DMS 273 treated with DMSO at 0.1 percent for 48 hours (cell line): ENCODE measurements at regions not wholly inside any gene's neighbourhood (a gene's known extent, or its start where the extent isn't known, plus 50 kb on each side); places are given as distances from the start of the nearest gene placed in this dataset.

Experiments
- DNase-seq: peaks from one replicate; lab custom pipeline; 2025; lab: John Stamatoyannopoulos, UW

- no peak for DNase-seq
Observed at GRCh38 chr15:53305101-53305500, 454.4 kb downstream of the WDR72 start.

- DNase-seq = no peak
Observed at GRCh38 chr15:53297828-53298227, 461.6 kb downstream of the WDR72 start.

GRCh38 chr15:53296603-53297002 lies 462.9 kb downstream of the WDR72 start:
- no peak for DNase-seq

- DNase-seq = no peak
Observed at GRCh38 chr15:53295574-53295973, 463.9 kb downstream of the WDR72 start.

- no peak for DNase-seq
Observed at GRCh38 chr15:53288542-53288941, 470.9 kb downstream of the WDR72 start.

GRCh38 chr15:53274630-53275029 lies 484.5 kb upstream of the ONECUT1 start:
- no peak for DNase-seq

- no peak for DNase-seq
Observed at GRCh38 chr15:53272116-53272515, 482.0 kb upstream of the ONECUT1 start.

GRCh38 chr15:53266176-53266575 lies 476.0 kb upstream of the ONECUT1 start:
- DNase-seq = no peak

GRCh38 chr15:53260647-53261046 lies 470.5 kb upstream of the ONECUT1 start:
- DNase-seq = no peak

- no peak for DNase-seq
Observed at GRCh38 chr15:53256457-53256856, 466.3 kb upstream of the ONECUT1 start.

- no peak for DNase-seq
Observed at GRCh38 chr15:53256043-53256442, 465.9 kb upstream of the ONECUT1 start.

- no peak for DNase-seq
Observed at GRCh38 chr15:53251996-53252395, 461.9 kb upstream of the ONECUT1 start.

- DNase-seq = no peak
Observed at GRCh38 chr15:53251523-53251922, 461.4 kb upstream of the ONECUT1 start.

GRCh38 chr15:53247041-53247708 lies 457.0 kb upstream of the ONECUT1 start:
- no peak for DNase-seq

- DNase-seq = no peak
Observed at GRCh38 chr15:53246404-53246803, 456.3 kb upstream of the ONECUT1 start.

- DNase-seq = no peak
Observed at GRCh38 chr15:53233801-53234200, 443.7 kb upstream of the ONECUT1 start.

GRCh38 chr15:53230473-53230872 lies 440.3 kb upstream of the ONECUT1 start:
- DNase-seq = no peak

- no peak for DNase-seq
Observed at GRCh38 chr15:53226559-53226958, 436.4 kb upstream of the ONECUT1 start.

- DNase-seq = no peak
Observed at GRCh38 chr15:53225781-53226180, 435.6 kb upstream of the ONECUT1 start.

- no peak for DNase-seq
Observed at GRCh38 chr15:53224371-53224770, 434.2 kb upstream of the ONECUT1 start.

GRCh38 chr15:53223815-53224214 lies 433.7 kb upstream of the ONECUT1 start:
- DNase-seq = no peak

GRCh38 chr15:53218666-53219580 lies 428.8 kb upstream of the ONECUT1 start:
- no peak for DNase-seq

GRCh38 chr15:53216036-53216435 lies 425.9 kb upstream of the ONECUT1 start:
- DNase-seq = no peak
